Keratinocyte (primary cell): ENCODE measurements at regions not wholly inside any gene's neighbourhood (a gene's known extent, or its start where the extent isn't known, plus 50 kb on each side); places are given as distances from the start of the nearest gene placed in this dataset.

Source experiments
- DNase-seq: peaks from one replicate; pipeline ENCODE4 v3.0.0-alpha.2; 2011; ENCODE audit warnings: low read depth, missing footprints, low spot score
- FAIRE-seq: peaks from 2 replicates; lab custom pipeline; 2011; peaks lifted over from hg19 to GRCh38; lab: Jason Lieb, UNC
- H2AFZ ChIP-seq: 2 replicates; pipeline ENCODE4 v1.6.0; 2012; ENCODE audit warnings: low read length, control low read depth, inconsistent platforms; ENCODE audit not compliant: control insufficient read depth
- H3K27ac ChIP-seq: 2 replicates; pipeline ENCODE4 v1.5.1; 2011; ENCODE audit warnings: low read length; ENCODE audit not compliant: control insufficient read depth, insufficient read depth
- H3K27me3 ChIP-seq: 3 replicates; pipeline ENCODE4 v1.6.0; 2011; ENCODE audit warnings: low read length; ENCODE audit not compliant: control insufficient read depth, insufficient read depth; ENCODE audit errors: extremely low read depth
- H3K36me3 ChIP-seq, 2 experiments: 2 replicates in 1 of 2; 3 replicates in 1 of 2; pipeline ENCODE4 v1.5.1; 2011; ENCODE audit warnings: low read length in 2 of 2, mild to moderate bottlenecking in 1 of 2; ENCODE audit not compliant: control insufficient read depth in 2 of 2, insufficient read depth in 2 of 2; ENCODE audit errors: extremely low read depth in 1 of 2
- H3K4me1 ChIP-seq: 3 replicates; pipeline ENCODE4 v1.5.1; 2011; ENCODE audit warnings: low read length; ENCODE audit not compliant: control insufficient read depth, insufficient read depth; ENCODE audit errors: extremely low read depth
- H3K4me2 ChIP-seq: 3 replicates; pipeline ENCODE4 v1.6.0; 2011; ENCODE audit warnings: low read depth, low read length; ENCODE audit not compliant: control insufficient read depth, insufficient read depth; ENCODE audit errors: extremely low read depth
- H3K4me3 ChIP-seq, 3 experiments: fragments of 200-600 bp in 1 of 3; sonication (generic) in 1 of 3; 2 replicates in 2 of 3; 3 replicates in 1 of 3; pipeline ENCODE4 v1.5.1; 2011 to 2016; ENCODE audit warnings: low read length in 3 of 3, mild to moderate bottlenecking in 3 of 3, control low read depth in 2 of 3, inconsistent platforms in 1 of 3, low read depth in 1 of 3, mixed read lengths in 1 of 3, mixed run types in 1 of 3, moderate library complexity in 1 of 3; ENCODE audit not compliant: control insufficient read depth in 2 of 3, insufficient read depth in 2 of 3; ENCODE audit errors: extremely low read depth in 1 of 3
- H3K79me2 ChIP-seq: 2 replicates; pipeline ENCODE4 v1.6.0; 2012; ENCODE audit warnings: low read length; ENCODE audit not compliant: control insufficient read depth, insufficient read depth
- H3K9ac ChIP-seq: 3 replicates; pipeline ENCODE4 v1.6.0; 2011; ENCODE audit warnings: low read length; ENCODE audit not compliant: control insufficient read depth, insufficient read depth; ENCODE audit errors: extremely low read depth
- H3K9me1 ChIP-seq: 3 replicates; pipeline ENCODE4 v1.6.0; 2011; ENCODE audit warnings: low read length; ENCODE audit not compliant: control insufficient read depth, insufficient read depth; ENCODE audit errors: extremely low read depth
- H3K9me3 ChIP-seq: 2 replicates; pipeline ENCODE4 v1.5.1; 2012; ENCODE audit warnings: low read depth, low read length; ENCODE audit not compliant: control insufficient read depth
- H4K20me1 ChIP-seq: 3 replicates; pipeline ENCODE4 v1.6.0; 2011; ENCODE audit warnings: low read length; ENCODE audit not compliant: control insufficient read depth, insufficient read depth; ENCODE audit errors: extremely low read depth
- CTCF ChIP-seq, 3 experiments: IDR thresholded peaks in 1 of 3; conservative IDR thresholded peaks in 1 of 3; optimal IDR thresholded peaks in 1 of 3; 2 replicates in 2 of 3; 3 replicates in 1 of 3; pipeline versions ENCODE3 to v1.5.1; 2011; ENCODE audit warnings: low read length in 3 of 3, mild to moderate bottlenecking in 3 of 3, moderate library complexity in 2 of 3, control low read depth in 1 of 3, inconsistent platforms in 1 of 3; ENCODE audit not compliant: insufficient read depth in 2 of 3; ENCODE audit errors: extremely low read depth in 1 of 3
- EZH2 ChIP-seq: IDR thresholded peaks from one replicate; pipeline ENCODE4 v1.6.1; 2012; ENCODE audit warnings: inconsistent platforms, mild to moderate bottlenecking, low read length, moderate library complexity
- dilution Hi-C: fragments of 300-500 bp; cut with MboI; formaldehyde crosslinking; loops from one replicate; pipeline ENCODE4 v1.7.0; 2020; ENCODE audit warnings: low sequenced_read_pairs; ENCODE audit not compliant: extremely low pct_ligation_motif_present

- FAIRE-seq: no peak
These were observed 77.0 kb downstream of the ARL4A start for GRCh38 chr7:12764458-12764891.

GRCh38 chr7:12765431-12766100 lies 78.1 kb downstream of the ARL4A start:
- Histone ChIP-seq H3K9me3 (no peaks in the 10 kb centered on the region), H3K9ac (no peak overlapping the region), H3K4me1 (no peaks in the 10 kb centered on the region), H3K27ac (no peak overlapping the region), H3K36me3 (no peaks in the 10 kb centered on the region), H3K4me2 (no peak overlapping the region), H3K79me2 (no peaks in the 10 kb centered on the region), H3K27me3 (no peaks in the 10 kb centered on the region), H4K20me1 (no peaks in the 10 kb centered on the region), H3K9me1 (no peaks in the 10 kb centered on the region), H2AFZ (no peak overlapping the region), H3K4me3 (no peak overlapping the region)
- no peak for DNase-seq
- dilution Hi-C loops: no loop called here
- FAIRE-seq: no peak
- no peak for TF ChIP-seq EZH2
- TF ChIP-seq CTCF (optimal IDR thresholded peaks at IDR 0.05 in 1 of 3, IDR thresholded peaks at IDR 0.05 in 1 of 3, conservative IDR thresholded peaks at IDR 0.05 in 1 of 3; ENCODE audit: extremely low read depth in 1 of 3, insufficient read depth in 2 of 3, low read length in 3 of 3): no peak

More at GRCh38 chr7:12764458-12764891, 77.0 kb downstream of the ARL4A start:
- no peaks in the 10 kb centered on the region for H3K36me3 ChIP-seq
- H3K9me3 ChIP-seq: no peaks in the 10 kb centered on the region
- no peak overlapping the region for H3K27ac ChIP-seq
- dilution Hi-C loops: no loop called here
- H3K27me3 ChIP-seq: no peaks in the 10 kb centered on the region
- no peaks in the 10 kb centered on the region for H3K4me1 ChIP-seq
- H3K79me2 ChIP-seq: no peaks in the 10 kb centered on the region
- no peak for DNase-seq
- TF ChIP-seq CTCF (optimal IDR thresholded peaks at IDR 0.05 in 1 of 3, IDR thresholded peaks at IDR 0.05 in 1 of 3, conservative IDR thresholded peaks at IDR 0.05 in 1 of 3; ENCODE audit: extremely low read depth in 1 of 3, insufficient read depth in 2 of 3, low read length in 3 of 3) (no peak), EZH2 (no peak)
- H3K4me3 ChIP-seq: no peak overlapping the region
- H4K20me1 ChIP-seq: no peaks in the 10 kb centered on the region
- H3K9me1 ChIP-seq: no peaks in the 10 kb centered on the region
- H3K4me2 ChIP-seq: no peak overlapping the region
- no peak overlapping the region for H3K9ac ChIP-seq
- no peak overlapping the region for H2AFZ ChIP-seq
